ENCODE measurements at regions not wholly inside any gene's neighbourhood (a gene's known extent, or its start where the extent isn't known, plus 50 kb on each side); places are given as distances from the start of the nearest gene placed in this dataset.

DNA sequence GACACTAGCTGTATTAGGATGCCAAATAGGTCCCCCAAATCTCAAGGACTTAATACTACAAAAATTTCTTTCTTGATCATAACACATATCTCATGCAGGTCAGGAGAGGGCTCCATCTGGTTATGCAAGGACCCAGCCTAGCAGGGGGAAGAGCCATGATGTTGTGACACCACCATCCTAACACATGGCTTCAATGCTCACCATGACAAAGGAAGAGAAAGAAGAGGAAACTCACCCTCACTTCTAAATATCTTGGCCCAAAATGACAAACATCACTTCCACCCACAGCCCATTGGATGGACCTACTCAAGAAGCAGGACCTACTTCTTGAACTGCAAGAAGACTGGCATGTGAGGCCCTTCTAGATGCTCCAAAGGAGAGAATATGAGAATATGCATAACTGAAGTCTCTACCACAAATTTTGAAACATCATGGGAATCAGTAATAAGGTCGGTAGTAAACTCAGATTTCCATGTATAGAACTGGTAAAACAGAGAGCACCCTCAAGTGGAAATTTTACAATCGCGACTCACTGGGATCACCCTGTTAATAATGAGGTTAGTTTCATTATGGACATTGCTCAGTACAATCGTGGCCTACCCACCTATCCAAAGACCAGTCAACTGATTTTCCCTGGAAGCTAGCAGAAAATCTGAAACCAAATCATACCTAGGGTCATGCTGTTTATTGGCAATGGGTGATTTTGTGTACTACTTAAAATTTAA lies 308.2 kb downstream of the ACTL7B start:
- Mint-ChIP-seq H3K27ac (ENCODE audit: unreplicated experiment) (no peak overlapping the region), H3K4me3 (ENCODE audit: unreplicated experiment) (no peak overlapping the region), H3K36me3 (ENCODE audit: low read depth, unreplicated experiment) (no peaks in the 10 kb centered on the region), H3K4me1 (ENCODE audit: low read depth, unreplicated experiment) (peaks cover 22% of the 10 kb centered on the region), H3K27me3 (ENCODE audit: low read depth, unreplicated experiment) (peaks cover 1% of the 10 kb centered on the region), H3K9me3 (ENCODE audit: unreplicated experiment) (no peaks in the 10 kb centered on the region)
- peak; percentile 9 for FAIRE-seq
- Histone ChIP-seq H4K20me1 (ENCODE audit: insufficient read depth, low read length) (no peaks in the 10 kb centered on the region), H3K4me1 (ENCODE audit: insufficient read depth, low read length) (peaks cover 20% of the 10 kb centered on the region), H2AFZ (ENCODE audit: low read depth, low read length) (no peak overlapping the region), H3K9ac (ENCODE audit: low read length) (no peak overlapping the region), H3K9me3 (ENCODE audit: insufficient read depth, low read depth, low read length) (no peaks in the 10 kb centered on the region), H3K27ac (ENCODE audit: low read depth, low read length) (no peak overlapping the region), H3K79me2 (ENCODE audit: insufficient read depth, low read length) (no peaks in the 10 kb centered on the region), H3K4me3 (ENCODE audit: insufficient read depth, low read depth, low read length) (no peak overlapping the region), H3K36me3 (ENCODE audit: insufficient read depth, low read length) (no peaks in the 10 kb centered on the region), H3K4me2 (ENCODE audit: low read length) (no peak overlapping the region), H3K27me3 (ENCODE audit: insufficient read depth, low read length) (no peaks in the 10 kb centered on the region)
- DNase-seq (ENCODE audit: low read depth): no peak
- TF ChIP-seq EZH2 (IDR thresholded peaks at IDR 0.05; ENCODE audit: insufficient read depth, low read length): no peak
- TF ChIP-seq, protein P1, sequence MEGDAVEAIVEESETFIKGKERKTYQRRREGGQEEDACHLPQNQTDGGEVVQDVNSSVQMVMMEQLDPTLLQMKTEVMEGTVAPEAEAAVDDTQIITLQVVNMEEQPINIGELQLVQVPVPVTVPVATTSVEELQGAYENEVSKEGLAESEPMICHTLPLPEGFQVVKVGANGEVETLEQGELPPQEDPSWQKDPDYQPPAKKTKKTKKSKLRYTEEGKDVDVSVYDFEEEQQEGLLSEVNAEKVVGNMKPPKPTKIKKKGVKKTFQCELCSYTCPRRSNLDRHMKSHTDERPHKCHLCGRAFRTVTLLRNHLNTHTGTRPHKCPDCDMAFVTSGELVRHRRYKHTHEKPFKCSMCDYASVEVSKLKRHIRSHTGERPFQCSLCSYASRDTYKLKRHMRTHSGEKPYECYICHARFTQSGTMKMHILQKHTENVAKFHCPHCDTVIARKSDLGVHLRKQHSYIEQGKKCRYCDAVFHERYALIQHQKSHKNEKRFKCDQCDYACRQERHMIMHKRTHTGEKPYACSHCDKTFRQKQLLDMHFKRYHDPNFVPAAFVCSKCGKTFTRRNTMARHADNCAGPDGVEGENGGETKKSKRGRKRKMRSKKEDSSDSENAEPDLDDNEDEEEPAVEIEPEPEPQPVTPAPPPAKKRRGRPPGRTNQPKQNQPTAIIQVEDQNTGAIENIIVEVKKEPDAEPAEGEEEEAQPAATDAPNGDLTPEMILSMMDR (IDR thresholded peaks at IDR 0.05; ENCODE audit: insufficient read depth, low read depth, low read length): no peak

DNA sequence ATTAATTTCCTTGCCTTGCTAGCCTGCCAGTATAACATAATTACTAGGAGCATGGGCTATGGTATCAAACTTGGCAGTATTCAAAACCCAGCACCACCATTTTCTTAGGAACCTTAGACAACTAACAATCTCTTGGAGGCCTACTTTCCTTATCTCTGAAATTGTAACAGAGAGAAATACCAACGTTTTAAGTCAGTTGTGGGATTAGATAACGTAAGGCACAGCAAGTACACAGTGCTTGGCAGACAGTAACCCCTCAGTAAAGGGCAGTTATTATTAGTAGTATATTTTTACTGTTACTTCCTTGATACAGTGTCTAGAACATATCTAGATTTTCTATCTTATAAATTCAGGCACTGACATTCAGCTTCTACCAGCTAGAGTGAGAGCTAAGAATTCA lies 309.6 kb downstream of the ACTL7B start:
- peaks cover 11% of the 10 kb centered on the region for H3K4me1 ChIP-seq (ENCODE audit: insufficient read depth, low read length)
- no peaks in the 10 kb centered on the region for H3K79me2 ChIP-seq (ENCODE audit: insufficient read depth, low read length)
- H4K20me1 ChIP-seq (ENCODE audit: insufficient read depth, low read length): no peaks in the 10 kb centered on the region
- no peak overlapping the region for H2AFZ ChIP-seq (ENCODE audit: low read depth, low read length)
- DNase-seq (ENCODE audit: low read depth) (no peak), FAIRE-seq (no peak)
- Mint-ChIP-seq H3K9me3 (ENCODE audit: unreplicated experiment) (no peaks in the 10 kb centered on the region), H3K27ac (ENCODE audit: unreplicated experiment) (no peak overlapping the region), H3K4me3 (ENCODE audit: unreplicated experiment) (no peak overlapping the region), H3K27me3 (ENCODE audit: low read depth, unreplicated experiment) (peaks cover 1% of the 10 kb centered on the region), H3K36me3 (ENCODE audit: low read depth, unreplicated experiment) (no peaks in the 10 kb centered on the region), H3K4me1 (ENCODE audit: low read depth, unreplicated experiment) (peaks cover 11% of the 10 kb centered on the region)
- no peaks in the 10 kb centered on the region for H3K27me3 ChIP-seq (ENCODE audit: insufficient read depth, low read length)
- H3K4me3 ChIP-seq (ENCODE audit: insufficient read depth, low read depth, low read length): no peak overlapping the region
- no peaks in the 10 kb centered on the region for H3K36me3 ChIP-seq (ENCODE audit: insufficient read depth, low read length)
- TF ChIP-seq, protein P1 (IDR thresholded peaks at IDR 0.05; ENCODE audit: insufficient read depth, low read depth, low read length): no peak
- no peak for TF ChIP-seq EZH2 (IDR thresholded peaks at IDR 0.05; ENCODE audit: insufficient read depth, low read length)
- no peak overlapping the region for H3K4me2 ChIP-seq (ENCODE audit: low read length)
- no peak overlapping the region for H3K9ac ChIP-seq (ENCODE audit: low read length)
- H3K27ac ChIP-seq (ENCODE audit: low read depth, low read length): no peak overlapping the region
- H3K9me3 ChIP-seq (ENCODE audit: insufficient read depth, low read depth, low read length): no peaks in the 10 kb centered on the region

DNA sequence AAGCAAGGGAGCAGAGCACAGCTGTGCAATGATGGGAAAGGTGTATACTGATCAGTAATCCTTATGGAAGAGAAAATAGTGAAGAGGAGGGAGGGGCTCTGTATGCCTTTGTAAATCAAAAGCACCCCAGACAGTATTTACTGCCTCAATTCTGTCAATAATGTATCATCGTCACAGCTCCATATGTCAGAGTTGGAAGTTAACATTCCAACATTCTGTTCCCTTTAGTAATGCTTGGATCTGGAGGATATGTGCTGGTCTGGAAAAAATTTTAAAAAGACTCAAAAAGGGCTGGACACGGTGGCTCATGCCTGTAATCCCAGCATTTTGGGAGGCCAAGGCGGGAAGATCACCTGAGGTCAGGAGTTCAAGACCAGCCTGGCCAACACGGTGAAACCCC lies 310.4 kb downstream of the ACTL7B start:
- TF ChIP-seq, protein P1 (IDR thresholded peaks at IDR 0.05; ENCODE audit: insufficient read depth, low read depth, low read length): no peak
- TF ChIP-seq EZH2 (IDR thresholded peaks at IDR 0.05; ENCODE audit: insufficient read depth, low read length): no peak
- Histone ChIP-seq H3K36me3 (ENCODE audit: insufficient read depth, low read length) (no peaks in the 10 kb centered on the region), H4K20me1 (ENCODE audit: insufficient read depth, low read length) (no peaks in the 10 kb centered on the region), H3K27me3 (ENCODE audit: insufficient read depth, low read length) (no peaks in the 10 kb centered on the region), H3K4me3 (ENCODE audit: insufficient read depth, low read depth, low read length) (no peak overlapping the region), H3K27ac (ENCODE audit: low read depth, low read length) (no peak overlapping the region), H3K9ac (ENCODE audit: low read length) (no peak overlapping the region), H3K4me1 (ENCODE audit: insufficient read depth, low read length) (peaks cover 4% of the 10 kb centered on the region), H2AFZ (ENCODE audit: low read depth, low read length) (no peak overlapping the region), H3K9me3 (ENCODE audit: insufficient read depth, low read depth, low read length) (no peaks in the 10 kb centered on the region), H3K4me2 (ENCODE audit: low read length) (no peak overlapping the region), H3K79me2 (ENCODE audit: insufficient read depth, low read length) (no peaks in the 10 kb centered on the region)
- H3K4me3 Mint-ChIP-seq (ENCODE audit: unreplicated experiment): no peak overlapping the region
- no peak overlapping the region for H3K27ac Mint-ChIP-seq (ENCODE audit: unreplicated experiment)
- peaks cover 1% of the 10 kb centered on the region for H3K27me3 Mint-ChIP-seq (ENCODE audit: low read depth, unreplicated experiment)
- no peak for DNase-seq (ENCODE audit: low read depth)
- no peaks in the 10 kb centered on the region for H3K9me3 Mint-ChIP-seq (ENCODE audit: unreplicated experiment)
- FAIRE-seq: no peak
- H3K4me1 Mint-ChIP-seq (ENCODE audit: low read depth, unreplicated experiment): peaks cover 8% of the 10 kb centered on the region
- H3K36me3 Mint-ChIP-seq (ENCODE audit: low read depth, unreplicated experiment): no peaks in the 10 kb centered on the region

Measured in astrocyte (in vitro differentiated cells and primary cell).